Activated CD4-positive, alpha-beta memory T cell treated with anti-CD3 and anti-CD28 coated beads for 36 hours (primary cell): ENCODE measurements at regions not wholly inside any gene's neighbourhood (a gene's known extent, or its start where the extent isn't known, plus 50 kb on each side); places are given as distances from the start of the nearest gene placed in this dataset.

Source experiments
- CTCF ChIA-PET: fragments of 350-600 bp; sonication (Branson Sonifier 250); formaldehyde crosslinking; loops from one replicate; lab custom pipeline; 2021; ENCODE audit warnings: antibody characterized with exemption, inconsistent platforms; lab: Charles Lee
- POLR2A ChIA-PET: fragments of 350-600 bp; sonication (Branson Sonifier 250); formaldehyde crosslinking; loops from one replicate; lab custom pipeline; 2021; ENCODE audit warnings: antibody characterized with exemption; lab: Charles Lee
- DNase-seq: peaks from one replicate; pipeline ENCODE4 v3.0.0-alpha.2; 2020
- H3K27ac Mint-ChIP-seq: one replicate; pipeline ENCODE4 v1.8.0; 2021; ENCODE audit warnings: mixed read lengths
- H3K27me3 Mint-ChIP-seq: one replicate; pipeline ENCODE4 v1.8.0; 2021; ENCODE audit warnings: mixed read lengths
- H3K36me3 Mint-ChIP-seq: one replicate; pipeline ENCODE4 v1.8.0; 2021; ENCODE audit warnings: mixed read lengths
- H3K4me1 Mint-ChIP-seq: one replicate; pipeline ENCODE4 v1.8.0; 2021; ENCODE audit warnings: low read depth, mixed read lengths
- H3K4me3 Mint-ChIP-seq: one replicate; pipeline ENCODE4 v1.8.0; 2021; ENCODE audit warnings: mild to moderate bottlenecking, mixed read lengths
- H3K9me3 Mint-ChIP-seq: one replicate; pipeline ENCODE4 v1.8.0; 2021; ENCODE audit warnings: mixed read lengths
- intact Hi-C: fragments of 100-400 bp; cut with micrococcal nuclease; formaldehyde crosslinking; loops from one replicate; pipeline ENCODE4 v1.15.1; 2023

DNA sequence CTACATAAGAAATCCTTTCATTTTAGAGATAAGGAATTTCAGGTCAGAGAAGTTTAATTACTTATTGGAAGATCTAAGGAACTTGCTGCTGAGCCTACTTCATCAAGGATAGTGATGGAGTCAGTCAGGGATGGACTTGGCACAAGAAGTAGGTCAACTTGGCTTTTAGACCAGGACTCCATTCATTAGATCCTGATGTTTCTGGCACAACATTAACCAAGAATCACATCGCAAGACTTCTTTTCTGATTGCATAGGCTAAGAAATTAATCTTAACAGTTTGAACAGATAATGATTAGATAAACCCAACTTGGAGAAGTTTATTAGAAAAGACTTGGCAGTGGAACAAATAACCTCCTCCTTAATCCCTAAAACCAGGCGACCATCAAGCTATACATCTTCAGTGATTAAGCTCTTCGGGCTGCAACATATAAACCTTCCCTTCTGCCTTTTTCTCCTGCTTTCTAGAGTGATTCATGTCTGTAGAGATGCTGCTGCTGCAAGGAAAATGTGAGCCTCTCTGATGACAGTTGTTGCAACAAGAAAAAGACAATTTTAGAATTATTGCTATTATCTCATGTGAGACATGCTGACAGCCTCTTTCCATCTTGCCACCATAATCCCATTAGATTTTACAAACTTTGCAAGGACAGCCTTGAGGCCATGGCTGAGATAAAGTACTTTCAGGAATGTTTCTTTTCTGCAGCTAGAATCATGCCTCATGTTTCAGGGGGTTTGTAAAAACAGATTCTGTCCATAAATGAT, 207.9 kb upstream of the SLC27A6 start:
- Mint-ChIP-seq H3K27me3 (peaks cover 2% of the 10 kb centered on the region), H3K9me3 (peaks cover 2% of the 10 kb centered on the region), H3K4me1 (no peaks in the 10 kb centered on the region), H3K4me3 (no peak overlapping the region), H3K27ac (no peak overlapping the region), H3K36me3 (no peaks in the 10 kb centered on the region)
- DNase-seq, result no peak
- POLR2A ChIA-PET, result no interaction called here
- intact Hi-C loops, result no loop called here
- CTCF ChIA-PET, result no interaction called here

DNA sequence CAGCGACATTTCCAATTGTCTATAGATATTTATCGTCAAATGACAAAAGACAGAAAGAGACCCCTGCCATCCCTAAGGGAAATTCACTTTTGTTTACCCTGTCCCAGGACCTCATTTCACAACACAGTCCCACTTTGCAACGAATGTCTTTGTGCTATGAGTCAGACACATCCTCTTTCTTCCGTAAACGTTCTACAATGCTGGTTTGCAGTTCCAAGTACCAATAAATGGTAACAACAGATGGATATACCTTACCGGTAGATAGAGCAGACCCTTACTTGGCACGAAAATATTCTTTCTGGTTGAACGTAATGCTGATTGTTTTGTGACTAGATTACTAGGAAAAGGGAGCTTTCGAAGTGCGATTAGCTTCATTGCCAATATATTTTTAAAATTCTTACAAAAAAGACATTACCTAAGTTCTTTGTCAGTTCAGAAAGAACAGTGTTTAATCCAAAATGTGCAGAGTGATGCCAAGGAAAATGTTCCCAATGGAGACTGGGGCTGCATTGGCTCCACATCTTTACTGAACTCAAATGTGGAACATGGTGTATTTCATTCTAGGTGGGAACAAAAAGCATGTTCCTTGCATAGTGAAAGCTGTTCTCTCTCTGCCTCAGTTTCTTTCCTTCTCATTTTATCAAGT, 202.5 kb upstream of the SLC27A6 start:
- Mint-ChIP-seq H3K9me3 (peaks cover 2% of the 10 kb centered on the region), H3K36me3 (no peaks in the 10 kb centered on the region), H3K4me3 (no peak overlapping the region), H3K27me3 (peaks cover 2% of the 10 kb centered on the region), H3K4me1 (no peaks in the 10 kb centered on the region), H3K27ac (no peak overlapping the region)
- POLR2A ChIA-PET, result no interaction called here
- no peak for DNase-seq
- intact Hi-C loops, result no loop called here
- CTCF ChIA-PET, result no interaction called here

DNA sequence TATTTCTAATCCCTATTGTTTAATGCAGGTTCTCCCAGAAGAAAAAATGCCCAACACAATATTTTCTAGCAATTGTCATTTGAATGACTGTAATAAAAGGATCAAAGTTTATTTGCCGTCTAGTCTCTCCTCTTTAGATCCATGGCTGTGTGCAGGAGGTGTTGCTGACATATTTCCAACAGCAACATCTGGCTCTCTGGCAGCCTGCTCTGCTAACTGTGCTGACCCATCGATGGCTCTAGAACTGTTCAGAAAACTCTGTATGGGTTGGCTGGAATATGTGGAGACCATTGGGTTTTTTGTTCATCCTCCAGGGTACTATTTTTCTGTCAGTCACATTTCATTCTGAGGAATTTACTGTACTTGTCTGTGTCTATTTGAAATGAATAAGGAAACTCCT, 202.0 kb upstream of the SLC27A6 start:
- intact Hi-C loops, result no loop called here
- H3K4me3 Mint-ChIP-seq, result no peak overlapping the region
- POLR2A ChIA-PET, result no interaction called here
- H3K36me3 Mint-ChIP-seq, result no peaks in the 10 kb centered on the region
- H3K27me3 Mint-ChIP-seq, result peaks cover 2% of the 10 kb centered on the region
- H3K4me1 Mint-ChIP-seq, result no peaks in the 10 kb centered on the region
- CTCF ChIA-PET, result no interaction called here
- H3K27ac Mint-ChIP-seq, result no peak overlapping the region
- DNase-seq, result no peak
- peaks cover 2% of the 10 kb centered on the region for H3K9me3 Mint-ChIP-seq

DNA sequence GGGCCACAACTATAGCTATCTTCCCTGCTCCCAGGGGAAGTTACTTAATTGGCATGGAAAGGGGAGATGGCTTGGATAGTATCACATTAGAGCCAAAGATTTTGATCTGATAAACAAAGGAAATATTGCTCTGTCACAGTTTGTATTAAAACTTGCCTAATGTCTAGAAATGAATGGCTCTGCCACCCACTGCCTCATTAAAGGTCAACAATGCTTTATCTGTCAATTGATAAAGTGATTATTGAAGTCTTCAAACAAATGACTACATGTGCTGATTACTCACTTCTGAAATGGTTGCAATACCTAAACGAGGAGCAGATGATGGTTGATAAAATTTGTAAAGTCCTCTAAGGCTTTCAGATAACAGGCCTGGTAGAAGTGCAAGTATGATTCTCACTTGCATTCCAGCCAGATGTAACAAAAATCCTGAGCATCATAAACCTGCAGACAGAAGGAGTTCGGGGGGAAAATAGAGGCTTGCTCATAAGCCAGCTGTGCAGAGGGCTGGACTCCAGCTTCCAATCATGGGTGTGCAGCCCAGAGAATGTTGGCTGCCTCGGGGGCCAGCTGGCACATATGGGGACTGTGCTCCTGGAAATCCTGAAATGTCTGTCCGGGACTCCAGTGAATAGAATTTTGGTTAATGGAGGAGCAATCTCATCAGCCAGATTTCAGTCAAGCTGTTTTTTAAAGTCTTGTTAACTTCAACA, 200.5 kb upstream of the SLC27A6 start:
- CTCF ChIA-PET, result no interaction called here
- H3K4me1 Mint-ChIP-seq, result no peaks in the 10 kb centered on the region
- no peak for DNase-seq
- intact Hi-C loops, result no loop called here
- peaks cover 2% of the 10 kb centered on the region for H3K9me3 Mint-ChIP-seq
- peaks cover 1% of the 10 kb centered on the region for H3K27me3 Mint-ChIP-seq
- no peak overlapping the region for H3K27ac Mint-ChIP-seq
- H3K4me3 Mint-ChIP-seq, result no peak overlapping the region
- no peaks in the 10 kb centered on the region for H3K36me3 Mint-ChIP-seq
- POLR2A ChIA-PET, result no interaction called here

DNA sequence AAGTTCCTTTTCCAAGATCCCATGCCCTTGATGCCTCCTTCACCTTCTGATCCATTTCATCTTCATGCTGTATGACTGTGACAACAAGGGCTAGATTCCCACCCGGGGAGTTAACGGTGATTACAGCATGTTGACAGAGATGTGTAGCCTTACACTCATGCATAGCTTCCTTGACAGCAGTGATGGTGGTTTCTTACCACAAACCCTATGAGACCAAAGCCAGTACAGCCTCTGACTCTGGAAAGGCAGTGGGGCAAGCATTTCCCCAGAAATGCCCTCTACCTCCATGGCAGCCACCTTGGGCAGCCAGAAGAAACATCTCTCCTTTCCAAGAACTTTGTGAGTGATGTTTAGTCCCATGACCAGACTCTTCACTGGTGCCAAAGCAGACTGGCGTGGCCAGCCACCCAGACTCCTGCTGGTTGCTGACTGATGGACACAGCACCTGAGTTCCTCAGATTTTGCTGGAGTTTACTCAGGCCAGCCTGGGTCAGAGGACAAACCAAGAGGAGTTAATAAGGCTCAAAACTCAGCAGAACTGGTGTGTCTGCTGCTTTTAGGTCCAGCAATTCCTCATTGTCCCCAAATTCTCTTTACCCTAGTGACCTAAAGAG, 199.7 kb upstream of the SLC27A6 start:
- intact Hi-C loops, result no loop called here
- H3K27ac Mint-ChIP-seq, result no peak overlapping the region
- no peaks in the 10 kb centered on the region for H3K36me3 Mint-ChIP-seq
- H3K27me3 Mint-ChIP-seq, result peaks cover 1% of the 10 kb centered on the region
- ChIA-PET CTCF (no interaction called here), POLR2A (no interaction called here)
- DNase-seq, result no peak
- no peaks in the 10 kb centered on the region for H3K9me3 Mint-ChIP-seq
- no peak overlapping the region for H3K4me3 Mint-ChIP-seq
- H3K4me1 Mint-ChIP-seq, result no peaks in the 10 kb centered on the region

DNA sequence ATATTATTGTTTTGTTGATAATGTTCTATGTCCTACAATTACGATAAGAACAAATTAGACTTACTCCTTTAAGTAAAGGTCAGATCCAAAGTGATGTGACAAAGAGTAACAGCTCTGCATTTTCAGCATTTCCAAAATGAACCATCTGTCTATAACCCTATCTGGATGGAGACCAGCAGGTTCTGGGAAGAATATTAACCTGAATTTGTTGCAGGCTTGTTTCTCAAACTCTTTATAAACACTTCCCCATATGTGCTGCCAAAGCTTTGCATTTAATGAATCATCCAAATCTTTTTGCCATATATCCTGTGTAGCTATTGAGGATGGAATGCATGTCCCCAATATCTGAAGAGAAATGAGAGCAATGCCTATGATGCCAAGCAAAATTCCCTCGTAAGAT, 198.9 kb upstream of the SLC27A6 start:
- intact Hi-C loops, result no loop called here
- Mint-ChIP-seq H3K9me3 (no peaks in the 10 kb centered on the region), H3K36me3 (no peaks in the 10 kb centered on the region), H3K4me1 (no peaks in the 10 kb centered on the region), H3K27me3 (peaks cover 1% of the 10 kb centered on the region), H3K4me3 (no peak overlapping the region), H3K27ac (no peak overlapping the region)
- no peak for DNase-seq
- POLR2A ChIA-PET, result no interaction called here
- CTCF ChIA-PET, result no interaction called here

DNA sequence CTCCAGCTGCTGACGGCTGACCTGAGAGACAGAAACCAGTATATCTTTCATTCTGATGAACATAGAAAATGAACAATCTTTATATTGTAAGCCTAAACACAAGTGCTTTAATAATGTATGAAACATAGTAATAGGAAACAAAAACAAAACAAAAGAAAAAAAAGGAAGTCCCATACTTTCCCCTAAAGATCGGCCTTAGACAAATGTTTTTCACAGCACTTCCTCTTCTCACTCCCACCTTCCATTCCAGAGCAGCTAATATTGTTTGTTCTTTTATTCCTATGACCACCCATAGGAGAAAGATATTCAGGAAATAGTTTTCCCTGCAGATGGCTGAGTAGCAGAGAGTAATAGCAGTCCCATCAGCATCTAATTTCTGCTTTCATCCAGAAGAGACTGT, 194.4 kb upstream of the SLC27A6 start:
- H3K4me1 Mint-ChIP-seq, result no peaks in the 10 kb centered on the region
- CTCF ChIA-PET, result no interaction called here

DNA sequence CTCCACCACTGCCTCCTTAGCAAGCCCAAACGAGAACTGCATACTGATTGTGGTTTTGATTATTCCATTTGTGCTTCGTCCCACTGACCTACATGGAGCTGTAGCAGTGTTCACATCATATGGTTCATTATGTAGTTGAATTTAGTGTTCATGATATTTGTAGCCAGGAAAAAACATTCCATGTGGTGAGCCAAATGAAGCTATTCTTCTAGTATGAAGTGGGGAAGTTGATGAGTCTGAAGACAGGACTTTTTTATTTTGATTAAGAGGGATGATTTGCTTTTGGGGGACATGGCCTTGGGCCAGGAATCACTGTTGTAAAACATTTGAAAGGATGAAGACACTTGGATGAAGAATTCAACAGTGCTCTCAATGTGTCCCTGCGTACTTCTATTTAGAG, 192.9 kb upstream of the SLC27A6 start:
- H3K4me3 Mint-ChIP-seq, result no peak overlapping the region
- H3K27ac Mint-ChIP-seq, result no peak overlapping the region
- H3K27me3 Mint-ChIP-seq, result peaks cover 1% of the 10 kb centered on the region
- no peaks in the 10 kb centered on the region for H3K9me3 Mint-ChIP-seq
- DNase-seq, result no peak
- ChIA-PET POLR2A (no interaction called here), CTCF (no interaction called here)
- no peaks in the 10 kb centered on the region for H3K36me3 Mint-ChIP-seq
- peaks cover 10% of the 10 kb centered on the region for H3K4me1 Mint-ChIP-seq
- intact Hi-C loops, result no loop called here

More for the DNA sequence above, 194.4 kb upstream of the SLC27A6 start:
- intact Hi-C loops, result no loop called here
- Mint-ChIP-seq H3K4me3 (no peak overlapping the region), H3K9me3 (no peaks in the 10 kb centered on the region), H3K27me3 (peaks cover 1% of the 10 kb centered on the region), H3K36me3 (no peaks in the 10 kb centered on the region), H3K27ac (no peak overlapping the region)
- POLR2A ChIA-PET, result no interaction called here
- DNase-seq, result no peak

DNA sequence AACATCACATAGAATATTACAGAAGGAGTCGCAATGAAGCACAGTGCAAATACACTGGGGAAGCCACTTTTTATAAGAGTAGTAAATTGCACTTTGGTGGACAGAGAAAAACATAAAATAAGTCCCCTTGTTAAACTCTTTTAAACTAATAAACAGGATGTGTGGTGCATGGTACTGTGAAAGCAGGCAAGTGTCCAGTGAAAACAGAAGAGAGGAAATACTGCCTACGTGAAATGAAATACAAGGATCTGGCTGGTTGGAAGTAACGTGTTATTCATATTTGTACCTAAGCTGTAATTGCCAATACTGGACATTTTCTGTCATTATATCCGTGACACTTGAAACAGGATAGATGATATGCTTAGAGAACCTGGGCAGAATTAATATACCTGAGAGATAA, 191.9 kb upstream of the SLC27A6 start:
- DNase-seq, result no peak
- H3K36me3 Mint-ChIP-seq, result no peaks in the 10 kb centered on the region
- CTCF ChIA-PET, result no interaction called here
- H3K27me3 Mint-ChIP-seq, result peaks cover 1% of the 10 kb centered on the region
- no peak overlapping the region for H3K27ac Mint-ChIP-seq
- H3K9me3 Mint-ChIP-seq, result no peaks in the 10 kb centered on the region
- intact Hi-C loops, result no loop called here
- H3K4me3 Mint-ChIP-seq, result no peak overlapping the region
- H3K4me1 Mint-ChIP-seq, result peaks cover 14% of the 10 kb centered on the region
- POLR2A ChIA-PET, result no interaction called here

DNA sequence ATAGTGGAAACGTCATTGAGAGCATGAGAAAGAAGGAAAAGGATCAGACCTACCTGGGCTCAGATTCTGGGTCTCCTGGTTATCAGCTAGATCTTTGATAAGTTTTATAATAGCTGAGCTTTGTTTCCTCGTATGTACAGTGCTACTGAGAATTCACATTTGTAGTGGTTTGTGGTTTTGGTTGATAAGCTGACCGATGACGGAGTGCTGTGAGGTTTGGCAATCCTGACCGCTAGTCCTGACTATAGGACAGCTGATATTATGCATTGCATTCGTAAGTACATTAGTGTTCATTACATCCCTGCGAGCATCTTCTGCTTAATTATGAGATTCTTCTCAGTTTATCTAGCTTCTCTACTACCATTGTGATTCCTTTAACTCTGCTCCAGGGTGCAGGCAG, 190.7 kb upstream of the SLC27A6 start:
- H3K9me3 Mint-ChIP-seq, result no peaks in the 10 kb centered on the region
- H3K27me3 Mint-ChIP-seq, result peaks cover under 1% of the 10 kb centered on the region
- POLR2A ChIA-PET, result no interaction called here

DNA sequence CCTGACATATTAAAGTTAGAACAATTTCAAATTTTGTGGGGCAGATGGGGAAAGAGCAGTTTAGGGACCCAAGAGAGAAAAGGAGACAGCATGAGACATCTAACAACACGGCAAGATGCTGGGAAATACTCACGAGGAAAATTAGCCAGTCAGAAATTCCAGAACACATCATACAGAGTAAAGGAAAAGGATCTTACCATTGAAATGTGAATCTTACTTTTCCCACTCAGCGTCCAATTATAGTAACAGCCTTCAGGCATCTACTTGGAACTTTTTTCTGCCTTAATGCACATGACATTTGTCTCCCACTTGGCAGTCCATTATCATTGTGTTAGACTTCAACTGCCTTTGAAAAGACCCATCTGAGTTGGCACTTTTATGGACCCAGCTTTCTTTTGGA, 189.7 kb upstream of the SLC27A6 start:
- intact Hi-C loops, result no loop called here
- Mint-ChIP-seq H3K4me1 (peaks cover 14% of the 10 kb centered on the region), H3K27ac (no peak overlapping the region), H3K9me3 (no peaks in the 10 kb centered on the region), H3K27me3 (no peaks in the 10 kb centered on the region), H3K4me3 (no peak overlapping the region), H3K36me3 (no peaks in the 10 kb centered on the region)
- ChIA-PET POLR2A (no interaction called here), CTCF (no interaction called here)
- DNase-seq, result no peak

More for the DNA sequence above, 190.7 kb upstream of the SLC27A6 start:
- DNase-seq, result no peak
- Mint-ChIP-seq H3K4me3 (no peak overlapping the region), H3K36me3 (no peaks in the 10 kb centered on the region), H3K4me1 (peaks cover 14% of the 10 kb centered on the region), H3K27ac (no peak overlapping the region)
- CTCF ChIA-PET, result no interaction called here
- intact Hi-C loops, result no loop called here

DNA sequence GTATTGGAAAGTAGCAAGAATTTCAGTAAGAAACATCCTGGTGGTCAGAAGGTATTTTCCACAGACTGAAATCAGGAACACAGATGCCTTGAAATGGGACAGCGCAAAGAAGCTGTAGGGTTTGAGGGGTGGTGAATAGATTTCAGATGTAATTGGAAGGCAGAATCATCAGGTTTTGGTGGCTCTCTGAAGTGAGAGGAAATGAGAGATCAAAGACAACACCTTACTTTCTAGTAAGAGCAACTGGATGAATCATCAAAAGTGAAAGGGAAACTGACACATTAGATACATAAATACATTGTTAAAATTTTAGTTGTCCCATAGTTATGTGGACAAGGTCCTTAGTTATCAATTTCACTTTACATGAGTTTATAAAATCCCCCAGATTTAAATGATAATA, 188.2 kb upstream of the SLC27A6 start:
- no peaks in the 10 kb centered on the region for H3K36me3 Mint-ChIP-seq
- no peak for DNase-seq
- no peak overlapping the region for H3K27ac Mint-ChIP-seq
- H3K4me3 Mint-ChIP-seq, result no peak overlapping the region
- ChIA-PET POLR2A (no interaction called here), CTCF (no interaction called here)
- H3K4me1 Mint-ChIP-seq, result peaks cover 14% of the 10 kb centered on the region
- intact Hi-C loops, result no loop called here
- H3K27me3 Mint-ChIP-seq, result no peaks in the 10 kb centered on the region
- no peaks in the 10 kb centered on the region for H3K9me3 Mint-ChIP-seq
